GM23338 (cell line): ENCODE measurements at regions not wholly inside any gene's neighbourhood (a gene's known extent, or its start where the extent isn't known, plus 50 kb on each side); places are given as distances from the start of the nearest gene placed in this dataset.

Experiments
- ATAC-seq: fragments of 200-7000 bp; cut with Tn5 transposase; 3 replicates; pipeline ENCODE4 v1.9.1; 2020
- DNase-seq: peaks from one replicate; pipeline ENCODE4 v3.0.0-alpha.2; 2015; ENCODE audit warnings: low spot score
- H2AFZ ChIP-seq: fragments of 200-600 bp; sonication (generic); 2 replicates; pipeline ENCODE4 v1.8.0; 2016; ENCODE audit warnings: antibody characterized with exemption, mild to moderate bottlenecking, moderate library complexity
- H3F3A ChIP-seq: fragments of 200-600 bp; sonication (generic); replicated peaks from 2 replicates; pipeline ENCODE4 v1.8.0; 2017; ENCODE audit warnings: antibody characterized with exemption, mixed run types, low read depth
- H3K27ac ChIP-seq: fragments of 200-600 bp; sonication (generic); 2 replicates; pipeline ENCODE4 v1.6.1; 2016; ENCODE audit warnings: low read depth
- H3K27me3 ChIP-seq: fragments of 200-600 bp; sonication (generic); 2 replicates; pipeline ENCODE4 v1.8.0; 2016; ENCODE audit warnings: mild to moderate bottlenecking, mixed run types, moderate library complexity; ENCODE audit not compliant: insufficient read depth
- H3K36me3 ChIP-seq: fragments of 200-600 bp; sonication (generic); 2 replicates; pipeline ENCODE4 v1.8.0; 2016; ENCODE audit warnings: mild to moderate bottlenecking; ENCODE audit not compliant: insufficient read depth
- H3K4me1 ChIP-seq: fragments of 200-600 bp; sonication (generic); 2 replicates; pipeline ENCODE4 v1.8.0; 2016; ENCODE audit warnings: mild to moderate bottlenecking, moderate library complexity; ENCODE audit not compliant: insufficient read depth
- H3K4me2 ChIP-seq: fragments of 200-600 bp; sonication (generic); 2 replicates; pipeline ENCODE4 v1.7.1; 2017; ENCODE audit warnings: mixed run types
- H3K4me3 ChIP-seq: fragments of 200-600 bp; sonication (generic); 2 replicates; pipeline ENCODE4 v1.6.1; 2016; ENCODE audit warnings: mixed run types
- H3K79me2 ChIP-seq: fragments of 200-600 bp; sonication (generic); replicated peaks from 2 replicates; pipeline ENCODE4 v1.8.0; 2017; ENCODE audit warnings: mild to moderate bottlenecking; ENCODE audit not compliant: insufficient read depth
- H3K9me2 ChIP-seq: fragments of 200-600 bp; sonication (generic); 2 replicates; pipeline ENCODE4 v1.8.0; 2017; ENCODE audit not compliant: insufficient read depth
- H4K20me1 ChIP-seq: fragments of 200-600 bp; sonication (generic); replicated peaks from 2 replicates; pipeline ENCODE4 v1.8.0; 2017; ENCODE audit warnings: mild to moderate bottlenecking; ENCODE audit not compliant: insufficient read depth
- H3K27ac Mint-ChIP-seq: 2 replicates; pipeline ENCODE4 v1.8.0; 2020; ENCODE audit warnings: inconsistent platforms, mild to moderate bottlenecking, moderate library complexity, mixed read lengths
- H3K27me3 Mint-ChIP-seq: 3 replicates; pipeline ENCODE4 v1.8.0; 2022; ENCODE audit warnings: low read depth, mild to moderate bottlenecking, moderate library complexity, mixed read lengths, inconsistent platforms; ENCODE audit not compliant: insufficient read depth, poor library complexity
- H3K36me3 Mint-ChIP-seq: 3 replicates; pipeline ENCODE4 v1.8.0; 2021; ENCODE audit warnings: low read depth, mild to moderate bottlenecking, inconsistent platforms, moderate library complexity, mixed read lengths
- H3K4me1 Mint-ChIP-seq: 3 replicates; pipeline ENCODE4 v1.8.0; 2020; ENCODE audit warnings: mild to moderate bottlenecking, inconsistent platforms, mixed read lengths
- H3K4me3 Mint-ChIP-seq: 3 replicates; pipeline ENCODE4 v1.8.0; 2021; ENCODE audit warnings: moderate library complexity, mild to moderate bottlenecking, inconsistent platforms, mixed read lengths
- H3K9me3 Mint-ChIP-seq: 3 replicates; pipeline ENCODE4 v1.8.0; 2020; ENCODE audit warnings: moderate library complexity, mild to moderate bottlenecking, inconsistent platforms, mixed read lengths
- CREB1 ChIP-seq: fragments of 250-450 bp; sonication (Bioruptor Pico); IDR thresholded peaks from 2 replicates; pipeline ENCODE4 v1.5.0; 2020; ENCODE audit warnings: low read depth, mild to moderate bottlenecking, moderate library complexity
- CTCF ChIP-seq, 2 experiments: fragments of 200-600 bp in 1 of 2; sonication (generic) in 1 of 2; conservative IDR thresholded peaks; 2 replicates each; pipeline versions ENCODE4 v1.5.1 to v1.6.1; 2016 to 2017; ENCODE audit warnings: antibody characterized with exemption in 2 of 2, low read depth in 2 of 2, mild to moderate bottlenecking in 2 of 2, moderate library complexity in 1 of 2
- ETS1 ChIP-seq: IDR thresholded peaks from 2 replicates; pipeline ENCODE4 v1.6.1; 2016; ENCODE audit warnings: antibody characterized with exemption
- EZH2 ChIP-seq: fragments of 200-600 bp; sonication (generic); IDR thresholded peaks from one replicate; pipeline ENCODE4 v1.8.0; 2017; ENCODE audit warnings: antibody characterized with exemption, mild to moderate bottlenecking, low read depth; ENCODE audit not compliant: unreplicated experiment
- EZH2phosphoT487 ChIP-seq: fragments of 200-600 bp; sonication (generic); IDR thresholded peaks from one replicate; pipeline ENCODE4 v1.8.1; 2018; ENCODE audit warnings: antibody characterized with exemption; ENCODE audit not compliant: unreplicated experiment
- JUNB ChIP-seq: IDR thresholded peaks from one replicate; pipeline ENCODE4 v1.6.1; 2016; ENCODE audit warnings: antibody characterized with exemption; ENCODE audit not compliant: unreplicated experiment
- NANOG ChIP-seq: IDR thresholded peaks from 2 replicates; pipeline ENCODE4 v1.6.1; 2016; ENCODE audit warnings: antibody characterized with exemption, borderline replicate concordance
- POLR2AphosphoS5 ChIP-seq: IDR thresholded peaks from 2 replicates; pipeline ENCODE4 v1.6.1; 2016; ENCODE audit warnings: antibody characterized with exemption, low read depth
- REST ChIP-seq: IDR thresholded peaks from one replicate; pipeline ENCODE4 v1.6.1; 2018; ENCODE audit warnings: antibody characterized with exemption; ENCODE audit not compliant: unreplicated experiment
- STAT1 ChIP-seq: IDR thresholded peaks from one replicate; pipeline ENCODE4 v1.6.1; 2016; ENCODE audit warnings: antibody characterized with exemption; ENCODE audit not compliant: unreplicated experiment
- ZNF114 ChIP-seq: fragments of 250-450 bp; sonication (Bioruptor Pico); IDR thresholded peaks from 2 replicates; pipeline ENCODE4 v1.5.0; 2020; ENCODE audit warnings: mild to moderate bottlenecking, moderate library complexity
- ZNF331 ChIP-seq: fragments of 250-450 bp; sonication (Bioruptor Pico); IDR thresholded peaks from 2 replicates; pipeline ENCODE4 v1.5.0; 2020; ENCODE audit warnings: low read depth, mild to moderate bottlenecking, moderate library complexity
- ZNF462 ChIP-seq: fragments of 250-450 bp; sonication (Bioruptor Pico); IDR thresholded peaks from 2 replicates; pipeline ENCODE4 v1.5.0; 2020; ENCODE audit warnings: mild to moderate bottlenecking, moderate library complexity

- no peak overlapping the region for H3K4me3 ChIP-seq
- no peaks in the 10 kb centered on the region for H3F3A ChIP-seq
- DNase-seq (no peak), ATAC-seq (no peak)
- Mint-ChIP-seq H3K4me1 (no peaks in the 10 kb centered on the region), H3K27me3 (no peaks in the 10 kb centered on the region), H3K4me3 (no peak overlapping the region), H3K36me3 (no peaks in the 10 kb centered on the region), H3K9me3 (no peaks in the 10 kb centered on the region), H3K27ac (no peak overlapping the region)
- H3K79me2 ChIP-seq, result no peaks in the 10 kb centered on the region
- H3K9me2 ChIP-seq, result no peaks in the 10 kb centered on the region
- no peak overlapping the region for H3K27ac ChIP-seq
- no peaks in the 10 kb centered on the region for H3K4me1 ChIP-seq
- H3K4me2 ChIP-seq, result no peak overlapping the region
- H3K27me3 ChIP-seq, result no peaks in the 10 kb centered on the region
- TF ChIP-seq REST, result no peak
- TF ChIP-seq EZH2phosphoT487, result no peak
- no peak for TF ChIP-seq NANOG
- TF ChIP-seq ETS1, result no peak
- TF ChIP-seq CTCF (conservative IDR thresholded peaks at IDR 0.05; ENCODE audit: low read depth in 2 of 2), result no peak
- no peak for TF ChIP-seq ZNF462 (CRISPR knock-in tag)
- no peak for TF ChIP-seq ZNF114 (CRISPR knock-in tag)
- TF ChIP-seq CREB1, result no peak
- no peak for TF ChIP-seq JUNB
- no peak for TF ChIP-seq POLR2AphosphoS5
- no peak for TF ChIP-seq ZNF331 (CRISPR knock-in tag)
- no peak for TF ChIP-seq STAT1
- TF ChIP-seq EZH2, result no peak
- H4K20me1 ChIP-seq, result no peaks in the 10 kb centered on the region
- H2AFZ ChIP-seq, result no peak overlapping the region
- no peaks in the 10 kb centered on the region for H3K36me3 ChIP-seq
Measured at GRCh38 chrX:10902001-10902400, 209.1 kb upstream of the HCCS start.
